ENCODE measurements at regions not wholly inside any gene's neighbourhood (a gene's known extent, or its start where the extent isn't known, plus 50 kb on each side); places are given as distances from the start of the nearest gene placed in this dataset.
"Not testable (repeated sequence)": the region's sequence is repeated elsewhere in the genome, so short reads cannot be mapped to it uniquely, and the experiment has no call there.

GRCh38 chr1:73859227-73859626 lies 338.7 kb downstream of the LRRIQ3 start:
- DNase-seq (ENCODE audit: low read depth in 4 of 4, low spot score in 3 of 4), result no peak

GRCh38 chr1:73854527-73854926 lies 343.4 kb downstream of the LRRIQ3 start:
- no peak for DNase-seq (ENCODE audit: low read depth in 4 of 4, low spot score in 3 of 4)

GRCh38 chr1:73842436-73842835 lies 355.5 kb downstream of the LRRIQ3 start:
- DNase-seq (ENCODE audit: low read depth in 4 of 4, low spot score in 3 of 4), result no peak

- DNase-seq (ENCODE audit: low read depth in 4 of 4, low spot score in 3 of 4), result no peak
These were observed 358.1 kb downstream of the LRRIQ3 start for GRCh38 chr1:73839922-73840321.

- DNase-seq (ENCODE audit: low read depth in 4 of 4, low spot score in 3 of 4), result no peak
These were observed 365.4 kb downstream of the LRRIQ3 start for GRCh38 chr1:73832276-73833181.

- DNase-seq (ENCODE audit: low read depth in 4 of 4, low spot score in 3 of 4), result not testable (repeated sequence)
These were observed 370.7 kb downstream of the LRRIQ3 start for GRCh38 chr1:73827283-73827682.

GRCh38 chr1:73824065-73824464 lies 373.9 kb downstream of the LRRIQ3 start:
- DNase-seq (ENCODE audit: low read depth in 4 of 4, low spot score in 3 of 4), result no peak

GRCh38 chr1:73821520-73821919 lies 376.5 kb downstream of the LRRIQ3 start:
- DNase-seq (ENCODE audit: low read depth in 4 of 4, low spot score in 3 of 4), result no peak

- no peak for DNase-seq (ENCODE audit: low read depth in 4 of 4, low spot score in 3 of 4)
These were observed 377.1 kb downstream of the LRRIQ3 start for GRCh38 chr1:73820843-73821242.

- DNase-seq (ENCODE audit: low read depth in 4 of 4, low spot score in 3 of 4), result no peak
These were observed 384.3 kb downstream of the LRRIQ3 start for GRCh38 chr1:73813716-73814115.

- no peak for DNase-seq (ENCODE audit: low read depth in 4 of 4, low spot score in 3 of 4)
These were observed 384.7 kb downstream of the LRRIQ3 start for GRCh38 chr1:73813236-73813635.

GRCh38 chr1:73811798-73812197 lies 386.2 kb downstream of the LRRIQ3 start:
- DNase-seq (ENCODE audit: low read depth in 4 of 4, low spot score in 3 of 4), result no peak

- DNase-seq (ENCODE audit: low read depth in 4 of 4, low spot score in 3 of 4), result no peak
These were observed 393.0 kb downstream of the LRRIQ3 start for GRCh38 chr1:73804935-73805334.

- no peak for DNase-seq (ENCODE audit: low read depth in 4 of 4, low spot score in 3 of 4)
These were observed 394.6 kb downstream of the LRRIQ3 start for GRCh38 chr1:73803380-73803779.

- DNase-seq (ENCODE audit: low read depth in 4 of 4, low spot score in 3 of 4), result no peak
These were observed 396.0 kb downstream of the LRRIQ3 start for GRCh38 chr1:73801912-73802429.

GRCh38 chr1:73800376-73800775 lies 397.6 kb downstream of the LRRIQ3 start:
- no peak for DNase-seq (ENCODE audit: low read depth in 4 of 4, low spot score in 3 of 4)

GRCh38 chr1:73789965-73790364 lies 408.0 kb downstream of the LRRIQ3 start:
- no peak for DNase-seq (ENCODE audit: low read depth in 4 of 4, low spot score in 3 of 4)

- DNase-seq (ENCODE audit: low read depth in 4 of 4, low spot score in 3 of 4), result no peak
These were observed 413.9 kb downstream of the LRRIQ3 start for GRCh38 chr1:73784026-73784425.

GRCh38 chr1:73783352-73783751 lies 414.6 kb downstream of the LRRIQ3 start:
- DNase-seq (ENCODE audit: low read depth in 4 of 4, low spot score in 3 of 4), result no peak

GRCh38 chr1:73782901-73783300 lies 415.1 kb downstream of the LRRIQ3 start:
- DNase-seq (ENCODE audit: low read depth in 4 of 4, low spot score in 3 of 4), result no peak

- DNase-seq (ENCODE audit: low read depth in 4 of 4, low spot score in 3 of 4), result no peak
These were observed 416.7 kb downstream of the LRRIQ3 start for GRCh38 chr1:73781251-73781650.

- DNase-seq (ENCODE audit: low read depth in 4 of 4, low spot score in 3 of 4), result no peak
These were observed 419.5 kb downstream of the LRRIQ3 start for GRCh38 chr1:73778471-73778870.
